Osteocyte (in vitro differentiated cells): ENCODE measurements at regions not wholly inside any gene's neighbourhood (a gene's known extent, or its start where the extent isn't known, plus 50 kb on each side); places are given as distances from the start of the nearest gene placed in this dataset.

Source experiments
- DNase-seq: peaks from one replicate; pipeline ENCODE4 v3.0.0; 2021; ENCODE audit warnings: mixed read lengths; ENCODE audit not compliant: unreplicated experiment; ENCODE audit errors: extremely low spot score
- H3K27ac Mint-ChIP-seq: one replicate; pipeline ENCODE4 v1.8.0; 2021; ENCODE audit warnings: mild to moderate bottlenecking, mixed read lengths; ENCODE audit not compliant: unreplicated experiment
- H3K27me3 Mint-ChIP-seq: one replicate; pipeline ENCODE4 v1.8.0; 2021; ENCODE audit warnings: mixed read lengths; ENCODE audit not compliant: unreplicated experiment
- H3K36me3 Mint-ChIP-seq: one replicate; pipeline ENCODE4 v1.8.0; 2021; ENCODE audit warnings: mixed read lengths; ENCODE audit not compliant: unreplicated experiment
- H3K4me1 Mint-ChIP-seq: one replicate; pipeline ENCODE4 v1.8.0; 2021; ENCODE audit warnings: mixed read lengths; ENCODE audit not compliant: unreplicated experiment
- H3K4me3 Mint-ChIP-seq: one replicate; pipeline ENCODE4 v1.8.0; 2021; ENCODE audit warnings: mild to moderate bottlenecking, moderate library complexity, mixed read lengths; ENCODE audit not compliant: unreplicated experiment
- H3K9me3 Mint-ChIP-seq: one replicate; pipeline ENCODE4 v1.8.0; 2021; ENCODE audit warnings: mixed read lengths; ENCODE audit not compliant: unreplicated experiment
- TF ChIP-seq, protein P1 (sequence below): fragments of 200-600 bp; sonication (generic); IDR thresholded peaks from 2 replicates; pipeline ENCODE4 v1.5.0; 2021; ENCODE audit warnings: antibody characterized with exemption, mild to moderate bottlenecking, moderate library complexity

DNA sequence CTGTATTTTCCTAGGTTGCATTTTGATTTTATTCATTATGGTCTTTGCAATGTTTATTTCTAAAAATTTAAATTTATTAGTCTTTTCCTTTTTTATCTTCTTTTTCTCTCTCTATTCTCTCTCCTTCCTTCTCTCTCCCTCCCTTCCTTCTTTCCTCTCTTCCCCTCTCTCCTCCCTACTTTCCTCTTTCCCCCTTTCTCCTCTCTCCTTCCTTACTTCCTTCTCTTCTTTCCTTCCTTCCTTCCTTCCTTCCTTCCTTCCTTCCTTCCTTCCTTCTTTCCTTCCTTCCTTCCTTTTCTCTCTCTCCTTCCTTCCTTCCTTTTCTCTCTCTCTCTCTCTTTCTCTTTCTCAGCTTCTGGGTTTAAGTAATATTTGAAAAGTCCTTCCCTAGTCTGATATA is 72.8 kb upstream of the RASGRF1 start:
- DNase-seq, result no peak
- peaks cover 7% of the 10 kb centered on the region for H3K4me1 Mint-ChIP-seq
- H3K36me3 Mint-ChIP-seq, result no peaks in the 10 kb centered on the region
- no peak overlapping the region for H3K27ac Mint-ChIP-seq
- TF ChIP-seq, protein P1, sequence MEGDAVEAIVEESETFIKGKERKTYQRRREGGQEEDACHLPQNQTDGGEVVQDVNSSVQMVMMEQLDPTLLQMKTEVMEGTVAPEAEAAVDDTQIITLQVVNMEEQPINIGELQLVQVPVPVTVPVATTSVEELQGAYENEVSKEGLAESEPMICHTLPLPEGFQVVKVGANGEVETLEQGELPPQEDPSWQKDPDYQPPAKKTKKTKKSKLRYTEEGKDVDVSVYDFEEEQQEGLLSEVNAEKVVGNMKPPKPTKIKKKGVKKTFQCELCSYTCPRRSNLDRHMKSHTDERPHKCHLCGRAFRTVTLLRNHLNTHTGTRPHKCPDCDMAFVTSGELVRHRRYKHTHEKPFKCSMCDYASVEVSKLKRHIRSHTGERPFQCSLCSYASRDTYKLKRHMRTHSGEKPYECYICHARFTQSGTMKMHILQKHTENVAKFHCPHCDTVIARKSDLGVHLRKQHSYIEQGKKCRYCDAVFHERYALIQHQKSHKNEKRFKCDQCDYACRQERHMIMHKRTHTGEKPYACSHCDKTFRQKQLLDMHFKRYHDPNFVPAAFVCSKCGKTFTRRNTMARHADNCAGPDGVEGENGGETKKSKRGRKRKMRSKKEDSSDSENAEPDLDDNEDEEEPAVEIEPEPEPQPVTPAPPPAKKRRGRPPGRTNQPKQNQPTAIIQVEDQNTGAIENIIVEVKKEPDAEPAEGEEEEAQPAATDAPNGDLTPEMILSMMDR, result no peak
- H3K4me3 Mint-ChIP-seq, result no peak overlapping the region
- H3K27me3 Mint-ChIP-seq, result peaks cover 6% of the 10 kb centered on the region
- H3K9me3 Mint-ChIP-seq, result no peaks in the 10 kb centered on the region

DNA sequence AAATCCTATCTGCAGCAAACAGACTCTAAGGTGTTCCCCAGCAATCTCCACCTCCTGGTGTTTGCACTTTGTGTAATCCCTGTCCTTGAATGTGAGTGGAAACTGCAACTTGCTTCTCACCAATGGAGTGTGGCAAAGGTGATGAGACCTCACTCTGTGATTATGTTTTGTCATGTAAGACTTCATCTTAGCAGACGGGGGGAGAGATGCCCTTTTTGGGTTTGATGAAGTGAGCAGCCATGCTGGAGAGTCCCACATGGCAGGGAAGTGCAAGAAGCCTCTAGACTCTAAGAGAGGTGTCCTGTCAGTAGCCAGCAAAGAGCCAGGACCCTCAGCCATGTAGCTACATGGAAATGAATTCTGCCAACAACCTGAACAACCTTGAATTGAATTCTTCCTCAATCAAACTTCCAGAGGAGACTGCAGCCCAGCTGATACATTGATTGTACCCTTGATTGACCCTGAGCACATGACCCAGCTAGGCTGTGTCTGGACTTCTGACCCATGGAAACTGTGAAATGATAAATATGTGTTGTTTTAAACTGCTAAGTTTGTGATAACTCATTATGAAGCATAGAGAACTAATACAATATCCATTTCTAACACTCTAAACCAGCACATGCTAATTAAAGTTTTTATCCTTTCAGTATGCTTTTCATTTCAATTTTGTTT is 71.4 kb upstream of the RASGRF1 start:
- no peaks in the 10 kb centered on the region for H3K36me3 Mint-ChIP-seq
- H3K27ac Mint-ChIP-seq, result no peak overlapping the region
- H3K4me3 Mint-ChIP-seq, result no peak overlapping the region
- H3K9me3 Mint-ChIP-seq, result no peaks in the 10 kb centered on the region
- TF ChIP-seq, protein P1, result no peak
- peaks cover 6% of the 10 kb centered on the region for H3K27me3 Mint-ChIP-seq
- peak; percentile 57 for DNase-seq
- H3K4me1 Mint-ChIP-seq, result peaks cover 7% of the 10 kb centered on the region

DNA sequence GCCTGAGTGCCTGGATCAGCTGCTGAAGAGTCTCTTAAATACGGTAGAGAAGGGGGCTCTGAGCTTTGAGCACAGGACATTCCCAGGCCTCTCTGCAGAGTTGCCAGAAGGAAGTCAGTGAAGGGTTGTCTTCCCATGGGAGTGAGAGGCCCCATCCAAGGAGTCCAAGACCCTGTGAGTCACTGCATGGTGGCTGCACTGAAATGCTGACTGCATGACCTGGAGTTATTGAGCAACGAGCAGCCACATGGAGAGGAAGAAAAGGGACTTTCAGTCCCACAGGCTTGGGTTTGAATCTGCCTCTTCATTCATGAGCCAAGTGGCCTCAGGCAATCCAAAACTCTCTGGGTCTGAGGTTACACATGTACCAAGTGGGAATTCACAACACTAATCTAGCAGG is 69.6 kb upstream of the RASGRF1 start:
- Mint-ChIP-seq H3K36me3 (no peaks in the 10 kb centered on the region), H3K27me3 (peaks cover 6% of the 10 kb centered on the region), H3K27ac (no peak overlapping the region), H3K4me3 (no peak overlapping the region), H3K4me1 (peaks cover 7% of the 10 kb centered on the region), H3K9me3 (no peaks in the 10 kb centered on the region)
- TF ChIP-seq, protein P1, result no peak
- DNase-seq, result no peak

DNA sequence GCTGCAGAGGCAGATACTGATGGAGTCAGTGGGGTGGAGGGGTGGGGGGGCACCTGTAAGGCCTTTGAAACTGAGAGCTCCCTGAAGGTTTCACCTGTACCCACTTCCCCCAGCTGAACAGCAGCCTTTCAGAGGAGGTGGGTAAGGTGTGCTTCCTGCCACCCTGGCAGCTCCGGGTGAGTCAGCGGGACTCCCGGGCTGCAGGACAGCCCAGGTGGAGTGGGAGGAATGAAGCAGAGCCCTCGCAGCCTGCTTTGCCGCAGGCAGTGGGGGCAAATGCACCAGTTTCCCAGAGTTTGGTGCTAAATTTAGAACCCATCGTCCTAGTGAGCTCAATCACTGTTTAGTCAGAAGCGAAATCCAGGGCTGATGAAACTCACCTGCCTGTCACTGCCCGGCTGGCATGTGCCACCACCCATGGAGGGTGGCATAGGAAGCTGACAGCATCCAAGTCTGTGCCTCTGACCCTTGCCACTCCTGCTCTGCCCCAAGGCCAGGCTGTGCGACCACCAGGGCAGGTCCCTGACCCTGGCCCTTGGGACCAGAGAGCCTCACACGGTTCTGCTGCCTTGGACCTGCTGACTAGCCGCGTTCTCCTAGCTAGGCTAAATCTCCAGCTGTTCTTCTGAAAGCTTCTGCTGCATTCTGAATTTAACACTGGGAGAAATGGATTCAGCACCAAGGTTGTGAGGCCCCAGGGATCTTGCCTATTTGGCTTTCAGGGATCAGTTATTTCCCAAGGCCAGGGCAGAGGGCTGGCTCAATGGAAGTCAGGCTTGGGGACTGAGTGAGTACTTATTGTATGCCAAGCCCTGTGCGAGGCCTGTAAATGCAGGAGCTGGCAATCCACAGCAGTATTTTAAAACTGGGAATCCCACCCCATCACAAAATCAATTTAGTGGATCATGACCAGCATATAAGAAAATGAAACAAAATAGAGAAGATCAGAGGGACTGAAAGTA is 67.3 kb upstream of the RASGRF1 start:
- Mint-ChIP-seq H3K36me3 (no peaks in the 10 kb centered on the region), H3K27me3 (no peaks in the 10 kb centered on the region), H3K9me3 (no peaks in the 10 kb centered on the region), H3K27ac (no peak overlapping the region), H3K4me1 (peaks cover 7% of the 10 kb centered on the region), H3K4me3 (no peak overlapping the region)
- TF ChIP-seq, protein P1, result no peak
- peak; percentile 76 for DNase-seq
